WTC11 (cell line): ENCODE measurements at regions not wholly inside any gene's neighbourhood (a gene's known extent, or its start where the extent isn't known, plus 50 kb on each side); places are given as distances from the start of the nearest gene placed in this dataset.

Experiments
- CREB1 ChIP-seq: sonication (generic); formaldehyde crosslinking; IDR thresholded peaks from 2 replicates; pipeline ENCODE4 v1.8.0; 2023; ENCODE audit warnings: mild to moderate bottlenecking, missing genetic modification reagents
- E2F4 ChIP-seq: sonication (generic); formaldehyde crosslinking; IDR thresholded peaks from 2 replicates; pipeline ENCODE4 v1.8.1; 2022; ENCODE audit warnings: low read depth, mild to moderate bottlenecking, moderate library complexity, missing genetic modification reagents, borderline replicate concordance
- FOXK1 ChIP-seq: sonication (generic); formaldehyde crosslinking; IDR thresholded peaks from 2 replicates; pipeline ENCODE4 v1.8.0; 2022; ENCODE audit warnings: mild to moderate bottlenecking, moderate library complexity, missing genetic modification reagents
- MAX ChIP-seq: sonication (generic); formaldehyde crosslinking; IDR thresholded peaks from 2 replicates; pipeline ENCODE4 v1.8.0; 2022; ENCODE audit warnings: mild to moderate bottlenecking, missing genetic modification reagents
- MYBL2 ChIP-seq: sonication (generic); formaldehyde crosslinking; IDR thresholded peaks from 2 replicates; pipeline ENCODE4 v1.8.1; 2023; ENCODE audit warnings: mild to moderate bottlenecking, moderate library complexity, missing genetic modification reagents
- NR2C2 ChIP-seq: sonication (generic); formaldehyde crosslinking; IDR thresholded peaks from 2 replicates; pipeline ENCODE4 v1.8.0; 2022; ENCODE audit warnings: mild to moderate bottlenecking, missing genetic modification reagents
- RORB ChIP-seq: fragments of 250-450 bp; sonication (Bioruptor Pico); IDR thresholded peaks from 2 replicates; pipeline ENCODE4 v1.9.0; 2021; ENCODE audit warnings: mild to moderate bottlenecking
- SP1 ChIP-seq: sonication (generic); formaldehyde crosslinking; conservative IDR thresholded peaks from 2 replicates; pipeline ENCODE4 v1.8.1; 2022; ENCODE audit warnings: missing genetic modification reagents
- TCF7 ChIP-seq: sonication (generic); formaldehyde crosslinking; IDR thresholded peaks from 2 replicates; pipeline ENCODE4 v1.8.0; 2022; ENCODE audit warnings: mild to moderate bottlenecking, low read depth, missing genetic modification reagents, moderate library complexity
- ZNF121 ChIP-seq: sonication (generic); formaldehyde crosslinking; IDR thresholded peaks from 2 replicates; pipeline ENCODE4 v1.8.0; 2023; ENCODE audit warnings: missing genetic modification reagents
- TF ChIP-seq, protein P1 (sequence below): fragments of 200-600 bp; IDR thresholded peaks from 2 replicates; pipeline ENCODE4 v1.8.0; 2022; ENCODE audit warnings: antibody characterized with exemption
- TF ChIP-seq, protein P2 (sequence below): sonication (generic); formaldehyde crosslinking; conservative IDR thresholded peaks from 2 replicates; pipeline ENCODE4 v1.8.1; 2023; ENCODE audit warnings: mild to moderate bottlenecking, low read depth, missing genetic modification reagents, moderate library complexity

GRCh38 chr3:31191354-31191753, 296.9 kb upstream of the GADL1 start:
- TF ChIP-seq, protein P1, sequence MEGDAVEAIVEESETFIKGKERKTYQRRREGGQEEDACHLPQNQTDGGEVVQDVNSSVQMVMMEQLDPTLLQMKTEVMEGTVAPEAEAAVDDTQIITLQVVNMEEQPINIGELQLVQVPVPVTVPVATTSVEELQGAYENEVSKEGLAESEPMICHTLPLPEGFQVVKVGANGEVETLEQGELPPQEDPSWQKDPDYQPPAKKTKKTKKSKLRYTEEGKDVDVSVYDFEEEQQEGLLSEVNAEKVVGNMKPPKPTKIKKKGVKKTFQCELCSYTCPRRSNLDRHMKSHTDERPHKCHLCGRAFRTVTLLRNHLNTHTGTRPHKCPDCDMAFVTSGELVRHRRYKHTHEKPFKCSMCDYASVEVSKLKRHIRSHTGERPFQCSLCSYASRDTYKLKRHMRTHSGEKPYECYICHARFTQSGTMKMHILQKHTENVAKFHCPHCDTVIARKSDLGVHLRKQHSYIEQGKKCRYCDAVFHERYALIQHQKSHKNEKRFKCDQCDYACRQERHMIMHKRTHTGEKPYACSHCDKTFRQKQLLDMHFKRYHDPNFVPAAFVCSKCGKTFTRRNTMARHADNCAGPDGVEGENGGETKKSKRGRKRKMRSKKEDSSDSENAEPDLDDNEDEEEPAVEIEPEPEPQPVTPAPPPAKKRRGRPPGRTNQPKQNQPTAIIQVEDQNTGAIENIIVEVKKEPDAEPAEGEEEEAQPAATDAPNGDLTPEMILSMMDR: no peak
- TF ChIP-seq MYBL2 (CRISPR knock-in tag): no peak
- TF ChIP-seq RORB (CRISPR knock-in tag): no peak
- TF ChIP-seq MAX (CRISPR knock-in tag): no peak
- TF ChIP-seq ZNF121 (CRISPR knock-in tag): no peak
- no peak for TF ChIP-seq FOXK1
- no peak for TF ChIP-seq CREB1
- no peak for TF ChIP-seq TCF7 (CRISPR knock-in tag)
- TF ChIP-seq, protein P2, sequence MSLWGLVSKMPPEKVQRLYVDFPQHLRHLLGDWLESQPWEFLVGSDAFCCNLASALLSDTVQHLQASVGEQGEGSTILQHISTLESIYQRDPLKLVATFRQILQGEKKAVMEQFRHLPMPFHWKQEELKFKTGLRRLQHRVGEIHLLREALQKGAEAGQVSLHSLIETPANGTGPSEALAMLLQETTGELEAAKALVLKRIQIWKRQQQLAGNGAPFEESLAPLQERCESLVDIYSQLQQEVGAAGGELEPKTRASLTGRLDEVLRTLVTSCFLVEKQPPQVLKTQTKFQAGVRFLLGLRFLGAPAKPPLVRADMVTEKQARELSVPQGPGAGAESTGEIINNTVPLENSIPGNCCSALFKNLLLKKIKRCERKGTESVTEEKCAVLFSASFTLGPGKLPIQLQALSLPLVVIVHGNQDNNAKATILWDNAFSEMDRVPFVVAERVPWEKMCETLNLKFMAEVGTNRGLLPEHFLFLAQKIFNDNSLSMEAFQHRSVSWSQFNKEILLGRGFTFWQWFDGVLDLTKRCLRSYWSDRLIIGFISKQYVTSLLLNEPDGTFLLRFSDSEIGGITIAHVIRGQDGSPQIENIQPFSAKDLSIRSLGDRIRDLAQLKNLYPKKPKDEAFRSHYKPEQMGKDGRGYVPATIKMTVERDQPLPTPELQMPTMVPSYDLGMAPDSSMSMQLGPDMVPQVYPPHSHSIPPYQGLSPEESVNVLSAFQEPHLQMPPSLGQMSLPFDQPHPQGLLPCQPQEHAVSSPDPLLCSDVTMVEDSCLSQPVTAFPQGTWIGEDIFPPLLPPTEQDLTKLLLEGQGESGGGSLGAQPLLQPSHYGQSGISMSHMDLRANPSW (CRISPR knock-in tag): no peak
- no peak for TF ChIP-seq SP1 (CRISPR knock-in tag)
- no peak for TF ChIP-seq E2F4
- TF ChIP-seq NR2C2 (CRISPR knock-in tag): no peak
